Keratinocyte (primary cell): ENCODE measurements at regions not wholly inside any gene's neighbourhood (a gene's known extent, or its start where the extent isn't known, plus 50 kb on each side); places are given as distances from the start of the nearest gene placed in this dataset.

ENCODE experiments used
- DNase-seq: peaks from one replicate; pipeline ENCODE4 v3.0.0-alpha.2; 2011; ENCODE audit warnings: low read depth, missing footprints, low spot score
- FAIRE-seq: peaks from 2 replicates; lab custom pipeline; 2011; peaks lifted over from hg19 to GRCh38; lab: Jason Lieb, UNC
- H2AFZ ChIP-seq: 2 replicates; pipeline ENCODE4 v1.6.0; 2012; ENCODE audit warnings: low read length, control low read depth, inconsistent platforms; ENCODE audit not compliant: control insufficient read depth
- H3K27ac ChIP-seq: 2 replicates; pipeline ENCODE4 v1.5.1; 2011; ENCODE audit warnings: low read length; ENCODE audit not compliant: control insufficient read depth, insufficient read depth
- H3K27me3 ChIP-seq: 3 replicates; pipeline ENCODE4 v1.6.0; 2011; ENCODE audit warnings: low read length; ENCODE audit not compliant: control insufficient read depth, insufficient read depth; ENCODE audit errors: extremely low read depth
- H3K36me3 ChIP-seq, 2 experiments: 2 replicates in 1 of 2; 3 replicates in 1 of 2; pipeline ENCODE4 v1.5.1; 2011; ENCODE audit warnings: low read length in 2 of 2, mild to moderate bottlenecking in 1 of 2; ENCODE audit not compliant: control insufficient read depth in 2 of 2, insufficient read depth in 2 of 2; ENCODE audit errors: extremely low read depth in 1 of 2
- H3K4me1 ChIP-seq: 3 replicates; pipeline ENCODE4 v1.5.1; 2011; ENCODE audit warnings: low read length; ENCODE audit not compliant: control insufficient read depth, insufficient read depth; ENCODE audit errors: extremely low read depth
- H3K4me2 ChIP-seq: 3 replicates; pipeline ENCODE4 v1.6.0; 2011; ENCODE audit warnings: low read depth, low read length; ENCODE audit not compliant: control insufficient read depth, insufficient read depth; ENCODE audit errors: extremely low read depth
- H3K4me3 ChIP-seq, 3 experiments: fragments of 200-600 bp in 1 of 3; sonication (generic) in 1 of 3; 2 replicates in 2 of 3; 3 replicates in 1 of 3; pipeline ENCODE4 v1.5.1; 2011 to 2016; ENCODE audit warnings: low read length in 3 of 3, mild to moderate bottlenecking in 3 of 3, control low read depth in 2 of 3, inconsistent platforms in 1 of 3, low read depth in 1 of 3, mixed read lengths in 1 of 3, mixed run types in 1 of 3, moderate library complexity in 1 of 3; ENCODE audit not compliant: control insufficient read depth in 2 of 3, insufficient read depth in 2 of 3; ENCODE audit errors: extremely low read depth in 1 of 3
- H3K79me2 ChIP-seq: 2 replicates; pipeline ENCODE4 v1.6.0; 2012; ENCODE audit warnings: low read length; ENCODE audit not compliant: control insufficient read depth, insufficient read depth
- H3K9ac ChIP-seq: 3 replicates; pipeline ENCODE4 v1.6.0; 2011; ENCODE audit warnings: low read length; ENCODE audit not compliant: control insufficient read depth, insufficient read depth; ENCODE audit errors: extremely low read depth
- H3K9me1 ChIP-seq: 3 replicates; pipeline ENCODE4 v1.6.0; 2011; ENCODE audit warnings: low read length; ENCODE audit not compliant: control insufficient read depth, insufficient read depth; ENCODE audit errors: extremely low read depth
- H3K9me3 ChIP-seq: 2 replicates; pipeline ENCODE4 v1.5.1; 2012; ENCODE audit warnings: low read depth, low read length; ENCODE audit not compliant: control insufficient read depth
- H4K20me1 ChIP-seq: 3 replicates; pipeline ENCODE4 v1.6.0; 2011; ENCODE audit warnings: low read length; ENCODE audit not compliant: control insufficient read depth, insufficient read depth; ENCODE audit errors: extremely low read depth
- EZH2 ChIP-seq: IDR thresholded peaks from one replicate; pipeline ENCODE4 v1.6.1; 2012; ENCODE audit warnings: inconsistent platforms, mild to moderate bottlenecking, low read length, moderate library complexity
- dilution Hi-C: fragments of 300-500 bp; cut with MboI; formaldehyde crosslinking; loops from one replicate; pipeline ENCODE4 v1.7.0; 2020; ENCODE audit warnings: low sequenced_read_pairs; ENCODE audit not compliant: extremely low pct_ligation_motif_present
- TF ChIP-seq, protein P1 (sequence below), 3 experiments: IDR thresholded peaks in 1 of 3; conservative IDR thresholded peaks in 1 of 3; optimal IDR thresholded peaks in 1 of 3; 2 replicates in 2 of 3; 3 replicates in 1 of 3; pipeline versions ENCODE3 to v1.5.1; 2011; ENCODE audit warnings: low read length in 3 of 3, mild to moderate bottlenecking in 3 of 3, moderate library complexity in 2 of 3, control low read depth in 1 of 3, inconsistent platforms in 1 of 3; ENCODE audit not compliant: insufficient read depth in 2 of 3; ENCODE audit errors: extremely low read depth in 1 of 3

DNA sequence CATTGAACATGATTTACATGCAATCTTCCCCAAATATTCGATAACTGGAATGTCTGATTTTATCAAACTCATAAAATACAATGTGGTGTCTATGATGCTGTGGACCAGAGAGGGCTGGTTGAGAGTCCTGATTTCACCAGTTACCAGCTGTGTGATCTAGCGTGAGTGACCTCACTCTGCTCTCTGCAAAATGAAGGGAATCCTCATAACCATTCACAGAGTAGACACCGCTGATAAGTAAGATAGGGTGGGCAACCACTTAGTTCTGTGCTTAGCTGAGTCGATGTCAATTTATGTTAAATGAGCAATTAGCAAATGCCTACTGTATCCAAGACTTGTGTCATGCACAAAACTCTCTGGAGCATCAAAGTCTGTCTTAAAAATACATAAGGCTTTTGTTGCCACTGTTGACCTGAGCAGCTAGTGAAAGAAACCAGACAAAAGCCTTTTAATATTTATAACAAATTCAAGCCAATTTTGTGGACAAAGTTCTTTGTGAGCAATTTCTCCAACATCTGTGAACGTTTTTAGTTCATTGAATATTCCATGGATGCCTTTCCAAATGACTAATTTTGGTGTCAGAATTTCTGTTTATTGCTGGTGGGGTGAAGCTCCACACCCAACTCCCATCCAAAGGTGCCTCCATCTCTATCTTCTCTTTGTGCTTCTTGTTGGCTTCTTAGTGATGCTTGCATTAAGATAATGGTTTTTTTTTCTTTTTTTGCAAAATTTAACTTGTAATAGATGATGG lies 314.2 kb downstream of the ADRA2A start:
- no peak overlapping the region for H3K9ac ChIP-seq
- DNase-seq (no peak), FAIRE-seq (no peak)
- H3K27me3 ChIP-seq, result no peaks in the 10 kb centered on the region
- no peaks in the 10 kb centered on the region for H3K9me1 ChIP-seq
- H3K4me2 ChIP-seq, result no peak overlapping the region
- H3K27ac ChIP-seq, result no peak overlapping the region
- no peaks in the 10 kb centered on the region for H3K4me1 ChIP-seq
- H3K79me2 ChIP-seq, result no peaks in the 10 kb centered on the region
- dilution Hi-C loops, result no loop called here
- no peak overlapping the region for H2AFZ ChIP-seq
- TF ChIP-seq, protein P1, sequence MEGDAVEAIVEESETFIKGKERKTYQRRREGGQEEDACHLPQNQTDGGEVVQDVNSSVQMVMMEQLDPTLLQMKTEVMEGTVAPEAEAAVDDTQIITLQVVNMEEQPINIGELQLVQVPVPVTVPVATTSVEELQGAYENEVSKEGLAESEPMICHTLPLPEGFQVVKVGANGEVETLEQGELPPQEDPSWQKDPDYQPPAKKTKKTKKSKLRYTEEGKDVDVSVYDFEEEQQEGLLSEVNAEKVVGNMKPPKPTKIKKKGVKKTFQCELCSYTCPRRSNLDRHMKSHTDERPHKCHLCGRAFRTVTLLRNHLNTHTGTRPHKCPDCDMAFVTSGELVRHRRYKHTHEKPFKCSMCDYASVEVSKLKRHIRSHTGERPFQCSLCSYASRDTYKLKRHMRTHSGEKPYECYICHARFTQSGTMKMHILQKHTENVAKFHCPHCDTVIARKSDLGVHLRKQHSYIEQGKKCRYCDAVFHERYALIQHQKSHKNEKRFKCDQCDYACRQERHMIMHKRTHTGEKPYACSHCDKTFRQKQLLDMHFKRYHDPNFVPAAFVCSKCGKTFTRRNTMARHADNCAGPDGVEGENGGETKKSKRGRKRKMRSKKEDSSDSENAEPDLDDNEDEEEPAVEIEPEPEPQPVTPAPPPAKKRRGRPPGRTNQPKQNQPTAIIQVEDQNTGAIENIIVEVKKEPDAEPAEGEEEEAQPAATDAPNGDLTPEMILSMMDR (optimal IDR thresholded peaks at IDR 0.05 in 1 of 3, IDR thresholded peaks at IDR 0.05 in 1 of 3, conservative IDR thresholded peaks at IDR 0.05 in 1 of 3; ENCODE audit: extremely low read depth in 1 of 3, insufficient read depth in 2 of 3, low read length in 3 of 3), result no peak
- TF ChIP-seq EZH2, result no peak
- H3K36me3 ChIP-seq, result no peaks in the 10 kb centered on the region
- no peak overlapping the region for H3K4me3 ChIP-seq
- H3K9me3 ChIP-seq, result no peaks in the 10 kb centered on the region
- no peaks in the 10 kb centered on the region for H4K20me1 ChIP-seq

DNA sequence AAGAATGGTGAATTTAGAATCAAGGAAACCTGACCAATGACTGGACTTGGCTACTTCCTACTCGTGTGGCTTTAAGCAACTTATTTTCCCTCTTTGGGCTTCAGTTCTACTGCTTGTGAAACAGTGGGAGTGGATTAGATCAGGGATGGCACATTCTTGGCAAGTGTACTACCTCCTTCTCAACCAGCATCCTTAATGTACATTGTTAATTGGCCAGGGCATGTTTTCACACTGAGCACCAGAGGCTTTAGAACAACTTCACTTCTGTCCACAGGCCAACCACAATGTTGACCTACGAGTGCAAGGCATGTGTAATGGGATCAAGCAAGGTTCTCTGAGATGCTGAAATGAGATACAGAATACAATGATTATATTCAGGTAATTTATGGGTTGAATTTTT lies 315.3 kb downstream of the ADRA2A start:
- Histone ChIP-seq H3K4me2 (no peak overlapping the region), H3K9ac (no peak overlapping the region), H4K20me1 (no peaks in the 10 kb centered on the region), H3K4me1 (no peaks in the 10 kb centered on the region), H3K27ac (no peak overlapping the region), H3K36me3 (no peaks in the 10 kb centered on the region), H3K9me3 (no peaks in the 10 kb centered on the region), H3K79me2 (no peaks in the 10 kb centered on the region), H3K9me1 (no peaks in the 10 kb centered on the region), H3K27me3 (no peaks in the 10 kb centered on the region), H2AFZ (no peak overlapping the region), H3K4me3 (no peak overlapping the region)
- FAIRE-seq (no peak), DNase-seq (no peak)
- TF ChIP-seq, protein P1 (optimal IDR thresholded peaks at IDR 0.05 in 1 of 3, IDR thresholded peaks at IDR 0.05 in 1 of 3, conservative IDR thresholded peaks at IDR 0.05 in 1 of 3; ENCODE audit: extremely low read depth in 1 of 3, insufficient read depth in 2 of 3, low read length in 3 of 3), result no peak
- TF ChIP-seq EZH2, result no peak
- dilution Hi-C loops, result no loop called here
